EH (cell line): ENCODE measurements at regions not wholly inside any gene's neighbourhood (a gene's known extent, or its start where the extent isn't known, plus 50 kb on each side); places are given as distances from the start of the nearest gene placed in this dataset.

Source experiments
- DNase-seq: peaks from one replicate; pipeline ENCODE4 v3.0.0-alpha.2; 2015; ENCODE audit warnings: low read depth

DNA sequence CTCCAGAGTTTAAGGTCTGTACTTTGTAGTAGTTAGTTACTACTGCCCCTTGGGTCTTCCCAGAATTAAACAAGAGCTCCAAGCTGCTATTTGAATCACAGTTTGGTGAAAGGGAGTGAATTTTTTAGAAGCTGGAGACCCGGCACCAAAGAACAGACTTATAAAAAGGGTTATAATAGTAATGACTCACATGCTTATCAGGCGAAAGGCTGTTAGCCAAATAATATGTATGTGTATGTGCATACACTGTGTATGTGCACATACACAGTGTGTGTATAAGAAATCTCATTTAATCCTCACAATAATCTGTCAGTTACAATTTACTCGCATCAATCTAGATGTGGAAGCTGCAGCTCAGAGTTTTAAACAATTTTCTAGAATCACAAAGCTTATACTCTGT, 59.5 kb upstream of the ITGA1 start:
- DNase-seq: no peak

DNA sequence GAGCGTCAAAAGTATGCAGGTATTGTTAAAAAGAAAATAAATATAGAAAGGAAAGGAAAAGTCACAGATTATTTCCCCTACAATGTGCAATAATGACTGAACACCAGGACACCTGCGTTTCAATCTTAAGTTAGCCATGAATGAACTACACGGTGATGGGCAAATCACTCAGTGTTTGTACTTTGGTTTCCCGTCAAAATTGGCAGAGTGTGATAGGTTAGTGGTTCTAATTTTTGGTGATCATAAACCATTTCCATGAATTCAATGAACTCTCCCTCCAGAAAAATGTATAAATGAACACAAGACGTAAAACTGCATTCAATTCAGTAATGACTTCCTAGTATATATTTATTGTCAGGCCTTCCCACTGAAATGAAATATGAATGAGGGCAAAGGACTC, 59.0 kb upstream of the ITGA1 start:
- no peak for DNase-seq

DNA sequence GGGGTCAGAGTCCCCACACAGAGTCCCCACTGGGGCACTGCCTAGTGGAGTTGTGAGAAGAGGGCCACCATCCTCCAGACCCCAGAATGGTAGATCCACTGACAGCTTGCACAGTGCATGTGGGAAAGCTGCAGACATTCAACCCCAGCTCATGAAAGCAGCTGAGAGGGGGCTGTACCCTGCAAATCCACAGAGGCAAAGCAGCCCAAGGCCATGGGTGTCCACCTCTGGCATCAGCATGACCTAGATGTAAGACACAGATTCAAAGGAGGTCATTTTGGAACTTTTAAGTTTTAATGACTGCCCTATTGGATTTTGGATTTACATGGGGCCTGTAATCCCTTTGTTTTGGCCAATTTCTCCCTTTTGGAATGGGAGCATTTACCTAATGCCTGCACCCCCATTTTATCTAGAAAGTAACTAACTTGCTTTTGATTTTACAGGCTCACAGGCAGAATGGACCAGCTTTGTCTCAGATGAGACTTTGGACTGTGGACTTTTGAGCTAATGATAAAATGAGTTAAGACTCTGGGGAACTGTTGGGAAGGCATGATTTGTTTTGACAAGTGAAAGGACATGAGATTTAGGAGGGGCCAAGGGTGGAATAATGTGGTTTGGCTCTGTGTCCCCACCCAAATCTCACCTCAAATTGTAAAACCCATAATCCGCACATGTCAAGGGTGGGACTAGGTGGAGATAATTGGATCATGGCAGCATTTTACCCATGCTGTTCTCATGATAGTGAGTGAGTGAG, 56.3 kb upstream of the ITGA1 start:
- no peak for DNase-seq

DNA sequence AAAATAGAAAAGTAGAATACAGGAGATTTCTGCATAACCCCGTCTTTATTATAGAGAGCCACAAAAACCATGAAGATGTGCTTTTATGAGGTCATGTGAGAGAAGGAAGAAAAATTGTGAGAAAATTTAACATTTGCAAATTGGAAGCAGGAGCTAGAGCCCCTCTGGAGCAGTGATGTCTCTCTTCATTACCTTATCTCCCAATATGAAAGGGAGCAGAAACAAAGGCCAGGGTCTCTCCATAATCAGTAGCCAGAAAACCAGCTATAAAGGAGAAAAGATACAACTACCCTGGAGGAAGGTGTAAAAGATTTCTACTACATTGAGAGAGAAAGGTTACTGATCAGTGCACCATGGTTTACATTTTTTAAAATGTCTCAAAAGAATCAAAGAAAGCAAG, 53.2 kb upstream of the ITGA1 start:
- DNase-seq: no peak

DNA sequence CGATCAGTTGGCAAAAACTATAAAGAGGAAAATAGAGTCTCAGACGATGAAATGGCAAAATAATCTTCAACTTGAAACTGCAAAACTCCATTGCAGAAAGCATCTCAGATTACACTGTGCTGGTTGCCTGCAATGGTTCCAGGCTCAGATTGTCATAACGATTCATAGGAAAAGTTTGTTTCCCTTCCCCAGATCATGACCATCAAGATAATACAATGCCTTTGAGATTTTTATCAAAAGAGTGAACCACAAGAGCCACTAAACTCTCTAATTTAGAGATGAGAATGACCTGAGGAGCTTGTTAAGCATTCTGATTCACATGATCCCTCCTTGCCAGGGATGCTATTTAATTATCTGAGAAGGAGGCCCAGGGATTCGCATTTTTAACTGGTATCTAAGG, 52.6 kb upstream of the ITGA1 start:
- peak; percentile 55 for DNase-seq
